ENCODE measurements at regions not wholly inside any gene's neighbourhood (a gene's known extent, or its start where the extent isn't known, plus 50 kb on each side); places are given as distances from the start of the nearest gene placed in this dataset.
"Not testable (repeated sequence)": the region's sequence is repeated elsewhere in the genome, so short reads cannot be mapped to it uniquely, and the experiment has no call there.

DNA sequence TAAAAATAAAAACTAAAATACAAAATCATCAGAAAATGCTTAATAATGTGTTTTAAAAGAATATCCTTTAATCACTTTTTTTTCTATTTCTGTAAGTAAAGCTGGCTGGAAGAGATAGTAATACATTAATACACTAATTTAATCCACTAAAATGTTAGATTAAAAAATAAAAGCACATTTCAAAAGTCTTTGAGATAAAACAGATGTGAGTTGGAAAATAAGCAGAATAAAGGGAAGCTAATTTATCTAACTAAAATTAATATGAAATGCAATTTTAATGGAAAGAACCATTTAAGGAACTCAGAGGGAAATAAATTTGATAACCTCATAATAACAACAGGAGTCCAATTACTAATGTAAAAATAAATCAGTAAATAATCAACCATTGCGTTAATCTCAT is 774.8 kb upstream of the MBL2 start:
- Histone ChIP-seq H3K27ac (ENCODE audit: low read depth, low read length, severe bottlenecking) (no peak overlapping the region), H3K4me3 (ENCODE audit: extremely low read depth, insufficient read depth, low read length, poor library complexity, severe bottlenecking) (no peak overlapping the region), H3K4me1 (ENCODE audit: control insufficient read depth, insufficient read depth, low read length, poor library complexity, severe bottlenecking) (no peaks in the 10 kb centered on the region), H3K36me3 (ENCODE audit: control insufficient read depth, insufficient read depth, low read length) (no peaks in the 10 kb centered on the region), H3K9me3 (ENCODE audit: control insufficient read depth, low read length) (no peaks in the 10 kb centered on the region)
- WGBS, 2 experiments (ENCODE audit: insufficient coverage in 2 of 2) = no CpG with 5 or more reads among the region's 1 CpG

DNA sequence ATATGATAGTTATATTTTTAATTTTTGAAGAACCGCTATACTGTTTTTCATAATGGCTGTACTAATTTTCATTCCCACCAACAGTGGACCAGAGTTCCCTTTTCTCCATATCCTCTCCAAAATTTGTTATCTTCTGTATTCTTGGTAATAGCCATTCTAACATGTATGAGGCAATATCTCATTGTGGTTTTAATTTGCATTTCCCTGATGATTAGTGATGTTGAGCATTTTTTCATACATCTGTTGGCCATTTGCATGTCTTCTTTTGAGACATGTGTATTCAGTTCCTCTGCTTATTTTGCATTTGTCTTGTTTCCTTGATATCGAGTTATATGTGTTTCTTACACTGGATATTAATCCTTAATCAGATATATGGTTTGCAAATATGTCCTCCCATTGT is 770.8 kb upstream of the MBL2 start:
- WGBS, 2 experiments (ENCODE audit: insufficient coverage in 2 of 2) = no CpG with 5 or more reads among the region's 2 CpGs

DNA sequence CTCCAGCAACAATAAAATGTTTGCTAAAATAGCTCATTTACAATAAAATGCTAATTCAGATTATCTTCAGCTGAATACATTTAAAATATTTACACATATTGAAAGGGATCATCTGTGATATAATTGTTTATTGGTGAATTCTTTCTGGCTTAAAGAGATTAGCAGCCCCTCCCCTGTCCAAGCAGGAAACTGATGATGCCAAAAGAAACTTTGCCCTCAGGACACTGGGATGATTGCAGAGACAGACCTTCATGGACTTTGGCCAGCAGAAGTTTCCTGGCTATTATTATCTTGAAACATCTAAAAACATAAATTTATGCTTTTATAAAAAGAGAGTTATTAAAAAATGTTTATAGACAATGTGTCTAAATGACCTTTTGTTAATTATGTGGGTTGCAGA is 764.9 kb upstream of the MBL2 start:
- Histone ChIP-seq H3K36me3 (ENCODE audit: control insufficient read depth, insufficient read depth, low read length) (no peaks in the 10 kb centered on the region), H3K4me1 (ENCODE audit: control insufficient read depth, insufficient read depth, low read length, poor library complexity, severe bottlenecking) (no peaks in the 10 kb centered on the region), H3K9me3 (ENCODE audit: control insufficient read depth, low read length) (no peaks in the 10 kb centered on the region), H3K27ac (ENCODE audit: low read depth, low read length, severe bottlenecking) (no peak overlapping the region), H3K4me3 (ENCODE audit: extremely low read depth, insufficient read depth, low read length, poor library complexity, severe bottlenecking) (no peak overlapping the region)

More for the DNA sequence above, 770.8 kb upstream of the MBL2 start:
- Histone ChIP-seq H3K4me3 (ENCODE audit: extremely low read depth, insufficient read depth, low read length, poor library complexity, severe bottlenecking) (no peak overlapping the region), H3K27ac (ENCODE audit: low read depth, low read length, severe bottlenecking) (no peak overlapping the region), H3K36me3 (ENCODE audit: control insufficient read depth, insufficient read depth, low read length) (no peaks in the 10 kb centered on the region), H3K9me3 (ENCODE audit: control insufficient read depth, low read length) (no peaks in the 10 kb centered on the region), H3K4me1 (ENCODE audit: control insufficient read depth, insufficient read depth, low read length, poor library complexity, severe bottlenecking) (no peaks in the 10 kb centered on the region)

DNA sequence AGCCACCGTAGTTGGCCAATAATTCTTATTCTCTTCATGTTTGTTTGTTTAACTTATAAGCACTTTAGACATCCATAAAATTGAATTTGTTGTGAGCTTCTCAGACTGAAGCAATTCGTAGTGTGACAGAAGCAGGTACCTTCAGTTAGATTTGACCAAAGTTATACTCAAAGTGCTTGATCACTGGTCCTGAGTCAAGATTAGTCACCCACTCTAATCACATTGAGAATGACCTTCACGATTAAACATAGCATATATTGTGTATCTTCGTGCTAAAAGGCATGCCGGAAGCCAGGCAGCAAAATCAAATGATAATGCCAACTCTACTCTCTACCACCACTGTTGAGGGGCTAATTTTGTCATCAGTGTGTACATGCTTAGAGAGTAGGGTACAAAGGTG is 763.7 kb upstream of the MBL2 start:
- H3K36me3 ChIP-seq (ENCODE audit: control insufficient read depth, insufficient read depth, low read length) = no peaks in the 10 kb centered on the region
- H3K4me3 ChIP-seq (ENCODE audit: extremely low read depth, insufficient read depth, low read length, poor library complexity, severe bottlenecking) = no peak overlapping the region
- 88 to 93% methylated on average over 1 to 3 of the region's 5 CpGs for WGBS, 2 experiments (ENCODE audit: insufficient coverage in 2 of 2)
- no peaks in the 10 kb centered on the region for H3K9me3 ChIP-seq (ENCODE audit: control insufficient read depth, low read length)
- H3K27ac ChIP-seq (ENCODE audit: low read depth, low read length, severe bottlenecking) = no peak overlapping the region
- H3K4me1 ChIP-seq (ENCODE audit: control insufficient read depth, insufficient read depth, low read length, poor library complexity, severe bottlenecking) = no peaks in the 10 kb centered on the region

DNA sequence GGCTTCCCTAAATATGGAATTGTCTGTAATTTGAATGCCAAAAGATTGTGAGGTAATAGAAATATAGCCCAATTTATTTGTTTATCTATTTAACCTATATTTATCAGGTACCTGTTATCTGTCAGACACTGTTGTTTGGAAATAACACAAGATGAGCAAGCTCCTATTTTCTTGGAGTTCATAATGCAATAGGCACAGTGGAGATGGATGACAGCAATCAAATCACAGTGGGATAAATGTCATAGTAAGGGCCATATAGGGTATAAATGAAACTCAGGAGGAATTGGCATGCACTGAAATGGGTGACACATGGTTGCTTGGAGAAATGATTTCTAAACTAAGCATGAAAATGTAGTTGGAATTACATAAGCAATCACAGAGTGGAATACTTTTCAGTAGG is 761.8 kb upstream of the MBL2 start:
- Histone ChIP-seq H3K36me3 (ENCODE audit: control insufficient read depth, insufficient read depth, low read length) (no peaks in the 10 kb centered on the region), H3K9me3 (ENCODE audit: control insufficient read depth, low read length) (no peaks in the 10 kb centered on the region), H3K4me3 (ENCODE audit: extremely low read depth, insufficient read depth, low read length, poor library complexity, severe bottlenecking) (no peak overlapping the region), H3K4me1 (ENCODE audit: control insufficient read depth, insufficient read depth, low read length, poor library complexity, severe bottlenecking) (no peaks in the 10 kb centered on the region), H3K27ac (ENCODE audit: low read depth, low read length, severe bottlenecking) (no peak overlapping the region)

DNA sequence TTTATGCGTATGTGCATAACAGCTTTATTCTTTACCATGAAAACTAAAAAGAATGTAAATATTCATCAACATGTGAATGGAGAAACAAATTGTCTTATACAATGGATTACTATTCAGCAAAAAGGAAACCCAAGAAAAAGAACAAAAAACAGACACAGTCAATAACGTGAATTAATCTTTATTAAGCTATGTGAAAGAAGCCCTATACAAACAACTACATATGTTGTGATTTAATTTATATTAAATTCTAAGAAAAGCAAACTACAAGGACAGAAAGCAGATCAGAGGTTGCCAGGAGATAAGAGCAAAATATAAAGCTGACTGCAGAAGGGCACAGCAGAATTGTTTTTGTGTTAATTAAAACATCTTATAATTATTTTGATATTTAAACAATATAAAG is 756.4 kb upstream of the MBL2 start:
- no peaks in the 10 kb centered on the region for H3K4me1 ChIP-seq (ENCODE audit: control insufficient read depth, insufficient read depth, low read length, poor library complexity, severe bottlenecking)
- no peaks in the 10 kb centered on the region for H3K36me3 ChIP-seq (ENCODE audit: control insufficient read depth, insufficient read depth, low read length)
- WGBS, 2 experiments (ENCODE audit: insufficient coverage in 2 of 2) = no CpG with 5 or more reads among the region's 2 CpGs
- H3K4me3 ChIP-seq (ENCODE audit: extremely low read depth, insufficient read depth, low read length, poor library complexity, severe bottlenecking) = no peak overlapping the region
- no peak overlapping the region for H3K27ac ChIP-seq (ENCODE audit: low read depth, low read length, severe bottlenecking)
- H3K9me3 ChIP-seq (ENCODE audit: control insufficient read depth, low read length) = no peaks in the 10 kb centered on the region

DNA sequence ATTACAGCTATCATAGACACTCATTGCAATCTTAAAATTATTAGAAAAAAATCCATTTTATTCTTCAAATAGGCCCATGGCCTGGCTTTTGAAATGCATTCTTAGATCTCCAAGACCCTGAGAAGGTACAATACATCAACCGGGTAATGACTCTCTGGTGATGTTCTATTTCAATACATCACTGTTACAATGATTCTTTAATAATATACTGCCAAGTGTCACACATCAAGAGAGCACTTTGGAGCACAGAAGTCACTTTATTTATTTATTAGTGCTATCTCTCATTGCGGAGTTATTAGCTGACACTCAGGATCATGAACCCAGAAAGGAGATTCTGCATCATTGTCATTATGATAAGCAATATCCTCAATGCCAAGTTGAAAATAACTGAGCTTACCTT is 748.5 kb upstream of the MBL2 start:
- 85% methylated on average over 2 of the region's 2 CpGs; no CpG with 5 or more reads in 1 of the 2 experiments for whole genome bisulfite sequencing, 2 experiments (ENCODE audit: insufficient coverage in 2 of 2)
- Histone ChIP-seq H3K4me1 (ENCODE audit: control insufficient read depth, insufficient read depth, low read length, poor library complexity, severe bottlenecking) (no peaks in the 10 kb centered on the region), H3K4me3 (ENCODE audit: extremely low read depth, insufficient read depth, low read length, poor library complexity, severe bottlenecking) (no peak overlapping the region), H3K36me3 (ENCODE audit: control insufficient read depth, insufficient read depth, low read length) (no peaks in the 10 kb centered on the region), H3K9me3 (ENCODE audit: control insufficient read depth, low read length) (peaks cover 18% of the 10 kb centered on the region), H3K27ac (ENCODE audit: low read depth, low read length, severe bottlenecking) (no peak overlapping the region)

DNA sequence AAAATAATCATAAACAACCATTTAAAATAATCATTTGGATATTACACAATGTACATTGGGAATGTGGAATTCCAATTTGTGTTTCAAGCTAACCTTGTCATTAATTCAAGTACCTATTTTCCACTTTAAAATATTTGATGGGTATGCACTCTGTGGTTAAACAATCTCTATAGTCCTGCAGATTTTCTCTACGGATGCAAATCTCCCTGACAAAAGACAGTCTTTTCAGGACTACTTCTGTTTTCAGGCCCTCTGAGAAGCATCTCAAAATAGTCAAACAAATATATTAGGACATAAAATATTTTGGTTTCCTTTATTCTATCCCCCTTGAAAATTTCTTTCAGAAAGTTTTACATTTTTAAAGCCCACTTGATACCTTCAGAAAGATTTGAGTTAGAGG is 735.6 kb upstream of the MBL2 start:
- H3K4me1 ChIP-seq (ENCODE audit: control insufficient read depth, insufficient read depth, low read length, poor library complexity, severe bottlenecking) = no peaks in the 10 kb centered on the region
- H3K27ac ChIP-seq (ENCODE audit: low read depth, low read length, severe bottlenecking) = no peak overlapping the region
- WGBS, 2 experiments (ENCODE audit: insufficient coverage in 2 of 2) = no CpG with 5 or more reads among the region's 1 CpG
- H3K9me3 ChIP-seq (ENCODE audit: control insufficient read depth, low read length) = no peaks in the 10 kb centered on the region
- H3K4me3 ChIP-seq (ENCODE audit: extremely low read depth, insufficient read depth, low read length, poor library complexity, severe bottlenecking) = no peak overlapping the region
- H3K36me3 ChIP-seq (ENCODE audit: control insufficient read depth, insufficient read depth, low read length) = no peaks in the 10 kb centered on the region

DNA sequence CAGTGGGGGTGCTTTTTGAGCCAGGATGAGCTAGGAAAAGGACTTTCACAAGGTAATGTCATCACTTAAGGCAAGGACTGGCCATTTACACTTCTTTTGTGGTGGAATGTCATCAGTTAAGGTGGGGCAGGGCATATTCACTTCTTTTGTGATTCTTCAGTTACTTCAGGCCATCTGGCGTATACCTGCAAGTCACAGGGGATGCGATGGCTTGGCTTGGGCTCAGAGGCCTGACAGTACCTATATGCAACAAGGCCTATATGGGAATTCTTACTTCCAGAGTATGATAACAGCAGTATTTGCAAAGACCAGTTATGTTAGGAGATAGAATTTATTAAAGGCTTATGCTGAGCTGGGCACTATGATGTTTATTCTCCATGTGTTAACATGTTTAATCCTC is 731.9 kb upstream of the MBL2 start:
- not testable (repeated sequence) for H3K9me3 ChIP-seq (ENCODE audit: control insufficient read depth, low read length); H3K4me3 ChIP-seq (ENCODE audit: extremely low read depth, insufficient read depth, low read length, poor library complexity, severe bottlenecking); H3K4me1 ChIP-seq (ENCODE audit: control insufficient read depth, insufficient read depth, low read length, poor library complexity, severe bottlenecking); H3K27ac ChIP-seq (ENCODE audit: low read depth, low read length, severe bottlenecking); H3K36me3 ChIP-seq (ENCODE audit: control insufficient read depth, insufficient read depth, low read length)
- WGBS, 2 experiments (ENCODE audit: insufficient coverage in 2 of 2) = 79 to 83% methylated on average over 2 of the region's 2 CpGs

DNA sequence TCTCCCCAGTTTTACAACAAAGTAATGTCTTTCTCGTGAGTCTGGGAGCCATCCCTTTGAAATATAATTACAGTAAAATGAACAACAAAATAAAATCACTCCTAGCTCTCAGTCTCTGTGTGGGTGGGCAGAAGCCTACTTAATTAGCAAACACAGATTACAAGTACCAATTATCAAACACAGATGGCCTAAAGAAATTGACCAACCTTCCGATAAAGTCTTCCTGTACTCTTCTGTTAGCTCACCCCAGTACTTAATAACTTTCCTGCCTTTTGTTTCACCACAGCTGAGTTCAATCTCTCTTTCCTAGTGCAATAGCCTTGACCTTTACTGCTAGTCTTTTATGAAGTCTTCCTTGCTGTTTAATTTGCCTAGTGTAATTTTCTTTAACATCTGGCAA is 719.2 kb upstream of the MBL2 start:
- 80 to 94% methylated on average over 1 of the region's 2 CpGs for WGBS, 2 experiments (ENCODE audit: insufficient coverage in 2 of 2)
- H3K36me3 ChIP-seq (ENCODE audit: control insufficient read depth, insufficient read depth, low read length) = no peaks in the 10 kb centered on the region
- H3K9me3 ChIP-seq (ENCODE audit: control insufficient read depth, low read length) = peaks cover 3% of the 10 kb centered on the region
- H3K4me3 ChIP-seq (ENCODE audit: extremely low read depth, insufficient read depth, low read length, poor library complexity, severe bottlenecking) = no peak overlapping the region
- peaks cover 3% of the 10 kb centered on the region for H3K4me1 ChIP-seq (ENCODE audit: control insufficient read depth, insufficient read depth, low read length, poor library complexity, severe bottlenecking)
- no peak overlapping the region for H3K27ac ChIP-seq (ENCODE audit: low read depth, low read length, severe bottlenecking)

DNA sequence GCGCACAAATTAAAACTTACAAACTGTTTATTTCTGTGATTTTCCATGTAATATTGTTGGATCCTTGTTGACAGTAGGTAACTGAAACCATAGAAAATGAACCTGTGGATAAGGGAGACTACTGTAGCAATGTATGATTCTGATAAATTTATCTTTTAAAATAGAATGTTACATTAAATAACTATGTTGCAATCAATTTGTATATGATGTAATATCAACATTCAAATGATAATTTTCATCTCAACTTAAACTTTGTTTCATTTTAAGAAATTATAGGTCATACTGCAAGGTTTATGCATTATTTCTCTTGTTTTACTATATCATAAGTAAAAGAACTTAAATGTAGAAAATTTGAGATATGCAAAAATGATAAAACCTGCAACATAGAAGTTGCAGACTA is 718.0 kb upstream of the MBL2 start:
- Histone ChIP-seq H3K36me3 (ENCODE audit: control insufficient read depth, insufficient read depth, low read length) (no peaks in the 10 kb centered on the region), H3K27ac (ENCODE audit: low read depth, low read length, severe bottlenecking) (no peak overlapping the region), H3K4me1 (ENCODE audit: control insufficient read depth, insufficient read depth, low read length, poor library complexity, severe bottlenecking) (peaks cover 3% of the 10 kb centered on the region), H3K4me3 (ENCODE audit: extremely low read depth, insufficient read depth, low read length, poor library complexity, severe bottlenecking) (no peak overlapping the region), H3K9me3 (ENCODE audit: control insufficient read depth, low read length) (peaks cover 3% of the 10 kb centered on the region)
- no CpG with 5 or more reads among the region's 1 CpG for WGBS, 2 experiments (ENCODE audit: insufficient coverage in 2 of 2)
